ENCODE measurements at regions not wholly inside any gene's neighbourhood (a gene's known extent, or its start where the extent isn't known, plus 50 kb on each side); places are given as distances from the start of the nearest gene placed in this dataset.

DNA sequence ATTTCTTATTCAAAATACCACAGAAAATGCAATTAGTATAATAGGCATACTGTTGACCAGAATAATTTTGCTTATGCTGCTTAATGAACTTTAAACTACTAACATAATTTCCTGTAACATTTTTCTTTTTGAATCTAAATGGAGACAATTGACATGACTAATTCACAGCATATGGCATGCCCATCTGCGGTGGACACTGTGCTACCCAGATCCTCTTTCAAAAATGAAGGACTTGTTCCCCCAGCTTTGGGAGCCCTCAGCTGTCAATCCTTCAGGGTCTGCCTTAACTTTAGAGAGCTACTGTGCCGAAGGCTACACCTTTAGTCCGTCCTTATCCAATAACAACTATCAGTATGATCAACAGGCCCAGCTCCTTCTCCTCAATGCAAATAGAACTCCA, 789.0 kb downstream of the PLA2G4A start:
- no peak overlapping the region for H3K4me3 ChIP-seq (ENCODE audit: low read depth, low read length)
- TF ChIP-seq, protein P1, sequence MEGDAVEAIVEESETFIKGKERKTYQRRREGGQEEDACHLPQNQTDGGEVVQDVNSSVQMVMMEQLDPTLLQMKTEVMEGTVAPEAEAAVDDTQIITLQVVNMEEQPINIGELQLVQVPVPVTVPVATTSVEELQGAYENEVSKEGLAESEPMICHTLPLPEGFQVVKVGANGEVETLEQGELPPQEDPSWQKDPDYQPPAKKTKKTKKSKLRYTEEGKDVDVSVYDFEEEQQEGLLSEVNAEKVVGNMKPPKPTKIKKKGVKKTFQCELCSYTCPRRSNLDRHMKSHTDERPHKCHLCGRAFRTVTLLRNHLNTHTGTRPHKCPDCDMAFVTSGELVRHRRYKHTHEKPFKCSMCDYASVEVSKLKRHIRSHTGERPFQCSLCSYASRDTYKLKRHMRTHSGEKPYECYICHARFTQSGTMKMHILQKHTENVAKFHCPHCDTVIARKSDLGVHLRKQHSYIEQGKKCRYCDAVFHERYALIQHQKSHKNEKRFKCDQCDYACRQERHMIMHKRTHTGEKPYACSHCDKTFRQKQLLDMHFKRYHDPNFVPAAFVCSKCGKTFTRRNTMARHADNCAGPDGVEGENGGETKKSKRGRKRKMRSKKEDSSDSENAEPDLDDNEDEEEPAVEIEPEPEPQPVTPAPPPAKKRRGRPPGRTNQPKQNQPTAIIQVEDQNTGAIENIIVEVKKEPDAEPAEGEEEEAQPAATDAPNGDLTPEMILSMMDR (IDR thresholded peaks at IDR 0.05; ENCODE audit: borderline replicate concordance, insufficient read depth, low read depth, low read length) = no peak

DNA sequence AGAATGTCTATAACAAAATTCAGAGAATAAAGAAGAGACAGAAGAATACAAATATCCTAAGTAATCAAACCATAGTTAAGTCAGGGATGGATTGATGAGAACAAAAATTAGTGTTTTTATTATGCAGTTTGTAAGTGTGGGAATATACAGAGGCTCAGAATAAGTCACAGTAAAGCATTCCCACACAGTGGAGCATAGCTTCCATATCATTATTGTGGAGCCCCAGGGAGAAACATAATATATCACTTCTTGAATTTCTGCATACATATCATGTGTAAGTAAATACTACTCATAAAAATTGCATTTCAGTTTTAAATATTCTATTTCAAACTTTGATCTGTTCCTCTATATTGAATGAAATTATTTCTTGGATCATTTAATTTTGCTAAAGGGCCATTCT, 790.4 kb downstream of the PLA2G4A start:
- no peak overlapping the region for H3K4me3 ChIP-seq (ENCODE audit: low read depth, low read length)
- TF ChIP-seq, protein P1 (IDR thresholded peaks at IDR 0.05; ENCODE audit: borderline replicate concordance, insufficient read depth, low read depth, low read length) = no peak

DNA sequence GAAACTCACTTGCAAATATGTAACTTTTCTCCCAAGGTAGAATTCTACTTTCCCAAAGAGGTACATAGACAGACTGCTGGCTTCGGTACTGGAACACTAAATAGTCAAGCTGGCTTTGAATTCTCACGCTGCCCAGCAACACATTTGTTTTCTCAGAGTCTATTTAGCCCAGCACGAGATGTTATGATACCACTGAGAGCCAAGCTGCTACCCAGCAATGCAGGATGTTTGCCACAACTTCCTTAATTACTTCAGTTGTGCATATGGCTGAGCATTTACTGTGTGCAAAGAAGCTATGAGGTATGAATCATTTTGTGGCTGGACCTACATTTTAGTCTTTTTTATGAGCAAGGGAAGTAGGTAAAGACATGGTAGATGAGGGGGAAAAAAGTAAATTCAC, 793.2 kb downstream of the PLA2G4A start:
- H3K4me3 ChIP-seq (ENCODE audit: low read depth, low read length) = no peak overlapping the region
- TF ChIP-seq, protein P1 (IDR thresholded peaks at IDR 0.05; ENCODE audit: borderline replicate concordance, insufficient read depth, low read depth, low read length) = no peak

DNA sequence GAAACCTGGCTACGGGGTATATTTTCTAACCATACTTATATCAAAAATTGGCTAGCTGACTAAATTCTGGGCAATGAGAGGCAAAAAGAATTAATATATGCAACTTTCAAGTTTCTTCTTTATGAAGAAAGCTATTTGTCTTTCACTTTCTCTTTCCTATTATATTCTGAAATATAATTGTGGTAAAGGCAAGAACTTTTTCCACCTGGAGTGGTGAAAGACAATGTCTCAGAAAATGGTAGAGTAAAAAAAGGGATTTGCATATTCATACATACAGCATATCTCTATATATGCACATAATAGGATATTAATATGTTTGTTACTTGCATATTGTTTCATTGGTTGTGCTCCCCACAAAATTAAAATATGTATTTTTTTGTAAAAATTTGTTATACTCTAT, 793.8 kb downstream of the PLA2G4A start:
- no peak overlapping the region for H3K4me3 ChIP-seq (ENCODE audit: low read depth, low read length)
- TF ChIP-seq, protein P1 (IDR thresholded peaks at IDR 0.05; ENCODE audit: borderline replicate concordance, insufficient read depth, low read depth, low read length) = no peak

DNA sequence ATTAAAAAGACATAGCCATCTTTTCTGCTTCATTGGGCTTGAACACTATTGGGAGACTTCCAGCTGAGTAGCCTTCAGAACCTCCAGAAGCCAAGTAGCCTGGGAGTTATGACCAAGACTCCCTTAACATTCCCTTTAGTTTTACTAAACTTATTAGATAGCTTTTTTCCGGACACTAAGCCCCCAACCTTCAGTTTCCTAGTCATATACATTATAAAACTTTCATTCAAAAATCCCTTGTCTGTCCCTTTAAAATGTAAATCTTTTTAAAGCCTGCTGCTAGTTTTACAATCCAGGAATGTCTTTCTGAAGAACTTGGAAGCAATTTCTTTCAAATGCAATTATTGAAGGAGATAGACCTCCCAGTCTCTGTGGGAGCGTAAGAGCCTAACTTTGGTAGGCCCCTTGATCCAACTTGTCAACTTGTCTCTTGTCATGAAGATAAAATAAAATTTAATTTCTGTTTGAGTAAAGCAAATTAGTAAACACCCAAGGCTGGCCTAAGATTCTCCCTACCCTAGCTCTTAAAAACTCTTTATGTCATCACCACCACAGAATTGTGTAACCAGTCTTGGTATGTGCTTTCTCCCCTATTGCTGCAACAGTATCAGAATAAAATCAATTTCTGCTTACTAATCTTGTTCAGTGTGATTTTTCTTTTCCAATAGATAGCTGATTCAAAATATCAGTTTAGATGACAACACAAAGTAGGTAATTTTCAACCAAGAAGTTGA, 796.2 kb downstream of the PLA2G4A start:
- no peak overlapping the region for H3K4me3 ChIP-seq (ENCODE audit: low read depth, low read length)
- TF ChIP-seq, protein P1 (IDR thresholded peaks at IDR 0.05; ENCODE audit: borderline replicate concordance, insufficient read depth, low read depth, low read length) = no peak

DNA sequence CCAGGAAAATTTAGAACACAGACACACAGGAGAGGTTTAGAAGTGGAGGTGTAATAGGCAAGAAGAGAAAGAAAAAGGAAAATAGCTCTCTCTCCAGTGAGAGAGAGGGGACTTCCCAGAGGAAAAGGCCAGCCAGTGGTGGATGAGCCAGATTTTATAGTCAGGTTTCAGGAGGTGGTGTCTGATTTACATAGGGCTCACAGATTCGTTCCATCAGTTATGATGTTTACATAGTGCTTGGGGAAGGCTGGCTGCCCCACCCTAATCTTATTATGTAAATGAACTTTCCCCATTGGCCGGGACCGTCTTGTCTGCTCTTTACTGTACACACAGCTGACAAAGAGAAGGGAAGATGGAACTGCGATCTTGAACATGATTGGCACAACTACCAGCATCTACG, 797.3 kb downstream of the PLA2G4A start:
- H3K4me3 ChIP-seq (ENCODE audit: low read depth, low read length) = no peak overlapping the region
- TF ChIP-seq, protein P1 (IDR thresholded peaks at IDR 0.05; ENCODE audit: borderline replicate concordance, insufficient read depth, low read depth, low read length) = no peak

DNA sequence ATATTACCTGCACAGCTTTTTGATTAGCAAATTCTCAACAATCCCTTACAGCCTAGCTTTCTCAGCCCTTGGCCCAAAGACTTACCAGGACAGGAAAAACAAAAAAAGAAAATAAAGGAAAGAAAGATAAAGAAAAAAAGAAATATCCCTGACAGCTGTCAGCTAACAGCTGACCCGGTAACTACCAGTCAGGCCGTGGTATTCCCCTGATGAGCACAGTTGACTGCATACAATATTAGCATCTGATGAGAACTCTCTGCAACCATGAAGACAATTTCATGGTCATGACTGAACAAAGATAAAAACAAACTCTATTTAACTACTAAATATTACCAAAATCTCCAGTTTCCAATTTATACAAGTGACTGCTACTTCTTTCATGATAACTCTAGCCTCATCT, 798.8 kb downstream of the PLA2G4A start:
- no peak overlapping the region for H3K4me3 ChIP-seq (ENCODE audit: low read depth, low read length)
- TF ChIP-seq, protein P1 (IDR thresholded peaks at IDR 0.05; ENCODE audit: borderline replicate concordance, insufficient read depth, low read depth, low read length) = no peak

All from GM12875 (cell line).